Mammary epithelial cell (primary cell): ENCODE measurements at regions not wholly inside any gene's neighbourhood (a gene's known extent, or its start where the extent isn't known, plus 50 kb on each side); places are given as distances from the start of the nearest gene placed in this dataset.

ENCODE experiments used
- CTCF ChIP-seq, 2 donors: IDR thresholded peaks in 1 of 2; conservative IDR thresholded peaks in 1 of 2; 2 replicates each; pipeline ENCODE4 v1.5.1; 2011 to 2012; ENCODE audit warnings: inconsistent platforms in 2 of 2, low read length in 2 of 2, mild to moderate bottlenecking in 2 of 2, control low read depth in 1 of 2, low read depth in 1 of 2; ENCODE audit not compliant: insufficient read depth in 1 of 2; ENCODE audit errors: extremely low read depth in 1 of 2
- EZH2 ChIP-seq: IDR thresholded peaks from 2 replicates; pipeline ENCODE4 v1.6.1; 2012; ENCODE audit warnings: low read length, inconsistent platforms, borderline replicate concordance

- TF ChIP-seq CTCF (conservative IDR thresholded peaks at IDR 0.05 in 1 of 2, IDR thresholded peaks at IDR 0.05 in 1 of 2; ENCODE audit: extremely low read depth in 1 of 2, insufficient read depth in 1 of 2, low read depth in 1 of 2, low read length in 2 of 2) (no peak), EZH2 (no peak)
Measured at GRCh38 chr9:13487071-13487470, 207.6 kb upstream of the MPDZ start.
